OCI-LY1 (cell line): ENCODE measurements at regions not wholly inside any gene's neighbourhood (a gene's known extent, or its start where the extent isn't known, plus 50 kb on each side); places are given as distances from the start of the nearest gene placed in this dataset.

ENCODE experiments used
- H2AFZ ChIP-seq: fragments of 200-600 bp; sonication (generic), shearing (Covaris generic); 2 replicates; pipeline ENCODE4 v1.6.0; 2014; ENCODE audit warnings: antibody characterized with exemption, mild to moderate bottlenecking, low read length
- H3F3A ChIP-seq: fragments of 200-600 bp; sonication (generic), shearing (Covaris generic); 2 replicates; pipeline ENCODE4 v1.6.0; 2014; ENCODE audit warnings: mild to moderate bottlenecking, antibody characterized with exemption, low read length, moderate library complexity; ENCODE audit not compliant: insufficient read depth
- H3K27ac ChIP-seq: fragments of 200-600 bp; sonication (generic); 2 replicates; pipeline ENCODE4 v1.5.1; 2014; ENCODE audit warnings: low read length, mixed run types, mild to moderate bottlenecking, low read depth; ENCODE audit not compliant: poor library complexity, severe bottlenecking
- H3K27me3 ChIP-seq: fragments of 200-600 bp; sonication (generic); 2 replicates; pipeline ENCODE4 v1.6.0; 2014; ENCODE audit warnings: antibody characterized with exemption, mild to moderate bottlenecking, low read length, moderate library complexity; ENCODE audit not compliant: insufficient read depth
- H3K36me3 ChIP-seq: fragments of 200-600 bp; sonication (generic); 2 replicates; pipeline ENCODE4 v1.6.1; 2014; ENCODE audit warnings: mild to moderate bottlenecking, antibody characterized with exemption, low read length, moderate library complexity, mixed read lengths; ENCODE audit not compliant: insufficient read depth
- H3K4me1 ChIP-seq: fragments of 200-600 bp; sonication (generic); 2 replicates; pipeline ENCODE4 v1.5.1; 2014; ENCODE audit warnings: mild to moderate bottlenecking, low read length, moderate library complexity; ENCODE audit not compliant: insufficient read depth, severe bottlenecking
- H3K4me2 ChIP-seq: fragments of 200-600 bp; sonication (generic), shearing (Covaris generic); 2 replicates; pipeline ENCODE4 v1.6.1; 2014; ENCODE audit warnings: low read length
- H3K4me3 ChIP-seq: fragments of 200-600 bp; sonication (generic); 2 replicates; pipeline ENCODE4 v1.5.1; 2014; ENCODE audit warnings: low read length, low read depth, mild to moderate bottlenecking, mixed read lengths; ENCODE audit not compliant: poor library complexity, severe bottlenecking
- H3K79me2 ChIP-seq: fragments of 200-600 bp; shearing (Covaris generic); 2 replicates; pipeline ENCODE4 v1.6.1; 2016; ENCODE audit warnings: mixed run types, low read length, mixed read lengths; ENCODE audit not compliant: insufficient read depth
- H3K9ac ChIP-seq: fragments of 200-600 bp; sonication (generic), shearing (Covaris generic); 2 replicates; pipeline ENCODE4 v1.6.1; 2014; ENCODE audit warnings: mild to moderate bottlenecking, low read length, mixed read lengths
- H3K9me2 ChIP-seq: fragments of 200-600 bp; sonication (generic), shearing (Covaris generic); 2 replicates; pipeline ENCODE4 v1.6.1; 2014; ENCODE audit warnings: low read depth, mild to moderate bottlenecking, low read length, mixed read lengths
- H3K9me3 ChIP-seq: fragments of 200-600 bp; shearing (Covaris generic); 2 replicates; pipeline ENCODE4 v1.6.1; 2014; ENCODE audit warnings: low read length, mixed read lengths
- H4K20me1 ChIP-seq: fragments of 200-600 bp; sonication (generic), shearing (Covaris generic); 2 replicates; pipeline ENCODE4 v1.6.0; 2016; ENCODE audit warnings: mild to moderate bottlenecking, low read length; ENCODE audit not compliant: insufficient read depth
- CTCF ChIP-seq: fragments of 200-600 bp; sonication (generic), shearing (Covaris generic); IDR thresholded peaks from 2 replicates; pipeline ENCODE4 v1.5.1; 2017; ENCODE audit warnings: mild to moderate bottlenecking, antibody characterized with exemption, low read length, moderate library complexity, mixed read lengths
- EZH2 ChIP-seq: fragments of 200-600 bp; sonication (generic), shearing (Covaris generic); IDR thresholded peaks from 2 replicates; pipeline ENCODE4 v1.8.0; 2017; ENCODE audit warnings: borderline replicate concordance, mixed run types, mild to moderate bottlenecking, antibody characterized with exemption, low read length, moderate library complexity, mixed read lengths

- no peak for TF ChIP-seq CTCF
- TF ChIP-seq EZH2, result no peak
- H3K27ac ChIP-seq, result no peak overlapping the region
- no peak overlapping the region for H3K9ac ChIP-seq
- H3K9me2 ChIP-seq, result no peaks in the 10 kb centered on the region
- no peaks in the 10 kb centered on the region for H3F3A ChIP-seq
- H3K36me3 ChIP-seq, result no peaks in the 10 kb centered on the region
- no peak overlapping the region for H3K4me2 ChIP-seq
- H2AFZ ChIP-seq, result no peak overlapping the region
- no peaks in the 10 kb centered on the region for H3K27me3 ChIP-seq
- no peaks in the 10 kb centered on the region for H4K20me1 ChIP-seq
- H3K4me1 ChIP-seq, result no peaks in the 10 kb centered on the region
- H3K79me2 ChIP-seq, result no peaks in the 10 kb centered on the region
- no peaks in the 10 kb centered on the region for H3K9me3 ChIP-seq
- no peak overlapping the region for H3K4me3 ChIP-seq
Measured at GRCh38 chr10:16352146-16352545, 84.7 kb upstream of the PTER start.

GRCh38 chr10:16360001-16360400 is 76.8 kb upstream of the PTER start:
- no peaks in the 10 kb centered on the region for H3K4me1 ChIP-seq
- H3K27ac ChIP-seq, result no peak overlapping the region
- H3K4me3 ChIP-seq, result no peak overlapping the region

GRCh38 chr10:16360425-16360824 is 76.4 kb upstream of the PTER start:
- no peaks in the 10 kb centered on the region for H3K79me2 ChIP-seq
- no peak overlapping the region for H2AFZ ChIP-seq
- H4K20me1 ChIP-seq, result no peaks in the 10 kb centered on the region
- no peaks in the 10 kb centered on the region for H3K27me3 ChIP-seq
- H3K36me3 ChIP-seq, result no peaks in the 10 kb centered on the region
- H3K4me2 ChIP-seq, result no peak overlapping the region
- H3K4me1 ChIP-seq, result no peaks in the 10 kb centered on the region
- no peak overlapping the region for H3K9ac ChIP-seq
- H3K4me3 ChIP-seq, result no peak overlapping the region
- H3K27ac ChIP-seq, result no peak overlapping the region
- no peaks in the 10 kb centered on the region for H3K9me3 ChIP-seq
- TF ChIP-seq EZH2 (no peak), CTCF (no peak)
- H3K9me2 ChIP-seq, result no peaks in the 10 kb centered on the region
- no peaks in the 10 kb centered on the region for H3F3A ChIP-seq

More at GRCh38 chr10:16360001-16360400, 76.8 kb upstream of the PTER start:
- H2AFZ ChIP-seq, result no peak overlapping the region
- TF ChIP-seq EZH2 (no peak), CTCF (no peak)
- no peaks in the 10 kb centered on the region for H3K79me2 ChIP-seq
- no peaks in the 10 kb centered on the region for H3K36me3 ChIP-seq
- H3K9ac ChIP-seq, result no peak overlapping the region
- H3K4me2 ChIP-seq, result no peak overlapping the region
- no peaks in the 10 kb centered on the region for H3K9me3 ChIP-seq
- H3K27me3 ChIP-seq, result no peaks in the 10 kb centered on the region
- H3F3A ChIP-seq, result no peaks in the 10 kb centered on the region
- H3K9me2 ChIP-seq, result no peaks in the 10 kb centered on the region
- no peaks in the 10 kb centered on the region for H4K20me1 ChIP-seq
